NCI-H187 treated with DMSO at 0.1 percent for 48 hours (cell line): ENCODE measurements at regions not wholly inside any gene's neighbourhood (a gene's known extent, or its start where the extent isn't known, plus 50 kb on each side); places are given as distances from the start of the nearest gene placed in this dataset.
"Not testable (repeated sequence)": the region's sequence is repeated elsewhere in the genome, so short reads cannot be mapped to it uniquely, and the experiment has no call there.

Source experiments
- DNase-seq: peaks from one replicate; lab custom pipeline; 2025; lab: John Stamatoyannopoulos, UW

DNA sequence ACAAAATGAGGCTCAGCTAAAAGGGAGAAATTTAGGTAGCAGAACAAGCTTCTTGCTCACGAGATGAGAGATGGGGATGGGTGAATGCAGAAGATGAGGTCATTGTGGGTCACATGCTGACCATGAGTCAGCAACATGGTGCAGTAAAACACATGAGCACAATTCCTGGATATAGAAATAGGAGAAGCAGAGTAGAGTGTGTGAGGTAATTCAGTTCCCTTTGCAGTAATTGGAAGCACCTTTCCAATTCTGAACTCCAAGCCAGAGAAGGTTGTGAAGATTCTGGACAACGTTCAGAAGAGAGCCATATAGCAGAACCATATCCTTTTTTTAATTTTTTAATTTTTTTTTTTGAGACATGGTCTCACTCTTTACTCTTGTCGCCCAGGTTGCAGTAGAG is 62.0 kb upstream of the LMNTD1 start:
- DNase-seq, result no peak

DNA sequence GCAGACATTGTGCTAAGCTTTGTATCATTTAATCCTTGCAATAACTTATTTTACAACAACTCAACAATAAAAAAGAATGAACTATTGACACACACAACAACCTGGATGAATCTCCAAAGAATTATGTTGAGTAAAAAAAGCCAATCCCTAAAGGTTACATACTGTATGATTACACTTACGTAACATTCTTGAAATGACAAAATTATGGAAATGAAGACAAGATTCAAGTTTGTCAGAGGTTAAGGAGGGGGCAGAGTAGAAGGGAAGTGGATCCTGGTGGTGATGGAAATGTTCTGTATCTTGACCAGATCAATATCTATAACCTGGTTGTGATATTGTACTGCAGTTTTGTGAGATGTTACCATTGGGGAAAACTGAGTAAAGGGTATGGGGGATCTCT is 63.2 kb upstream of the LMNTD1 start:
- no peak for DNase-seq

DNA sequence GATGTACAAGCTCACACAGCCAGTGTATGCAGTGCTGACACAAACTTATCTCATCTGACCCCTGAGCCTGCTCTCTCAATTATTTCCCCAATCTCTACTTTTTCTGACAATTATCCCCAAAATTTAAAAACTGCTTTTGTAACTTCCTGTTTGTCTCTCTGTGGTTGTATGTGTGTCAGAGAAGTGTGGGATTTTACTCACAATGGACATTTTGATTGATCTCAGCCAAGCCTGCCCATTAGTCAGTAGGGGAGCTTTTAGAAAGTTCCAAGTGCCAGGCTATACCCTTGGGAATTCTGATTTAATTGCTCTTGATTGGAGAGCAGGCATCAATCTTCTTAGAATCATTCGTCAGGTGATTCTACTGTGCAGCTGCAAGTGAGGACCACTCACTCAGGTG is 64.9 kb upstream of the LMNTD1 start:
- DNase-seq, result no peak

DNA sequence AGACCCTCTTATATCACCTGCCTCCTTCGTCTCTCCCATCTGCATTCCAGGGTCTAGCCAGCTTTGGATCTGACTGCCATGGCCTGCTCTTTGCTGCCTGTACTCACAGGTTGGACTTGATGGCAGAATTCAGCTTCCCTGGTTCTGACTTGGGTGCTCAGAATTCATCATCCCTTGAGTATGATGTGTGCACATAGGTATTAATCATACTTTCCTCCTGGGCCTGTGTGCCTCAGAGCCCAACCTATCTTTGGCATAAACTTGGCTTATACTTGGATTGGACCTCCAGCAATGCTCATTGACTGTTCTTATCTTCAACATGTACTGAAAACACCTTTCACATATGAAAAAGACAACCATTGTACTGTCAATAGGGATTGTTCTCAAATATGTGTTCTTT is 70.7 kb upstream of the LMNTD1 start:
- DNase-seq, result no peak

DNA sequence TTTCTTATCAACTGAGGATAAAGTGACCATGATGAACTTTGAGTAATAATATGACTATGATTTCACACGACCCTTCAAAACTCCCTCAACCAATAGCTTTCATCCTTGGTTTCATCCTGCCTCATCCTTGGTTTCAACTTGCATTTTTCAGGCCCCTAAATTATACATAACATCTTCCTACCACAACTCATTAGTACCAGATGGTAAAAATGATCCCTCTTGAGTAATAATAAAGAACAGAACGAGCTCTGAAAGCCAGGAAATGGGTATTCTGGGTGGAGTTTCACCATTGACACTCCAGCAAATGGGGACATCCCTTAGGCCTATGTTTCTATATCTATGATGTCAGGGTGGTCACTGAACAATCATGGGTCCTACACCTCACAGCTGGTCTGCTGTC is 72.1 kb upstream of the LMNTD1 start:
- no peak for DNase-seq

DNA sequence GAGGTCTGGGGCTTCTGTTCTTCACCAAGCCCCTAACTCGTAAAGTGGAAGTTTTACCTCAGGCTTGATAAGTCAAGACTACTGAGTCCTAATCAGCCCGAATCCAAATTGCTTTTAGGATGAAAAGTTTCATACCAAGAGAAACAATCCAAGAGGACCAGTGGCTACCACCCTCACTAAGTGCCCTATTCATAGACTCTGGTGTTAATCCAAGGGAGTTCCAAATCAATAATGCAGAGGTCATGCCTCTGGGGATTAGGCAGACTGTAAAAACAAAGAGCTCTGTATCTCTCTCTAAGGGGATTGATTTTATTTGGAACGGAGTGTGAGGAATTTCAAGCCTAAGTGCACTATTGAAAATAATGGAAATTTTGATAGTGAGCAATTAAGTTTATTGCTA is 76.3 kb upstream of the LMNTD1 start:
- DNase-seq, result no peak

DNA sequence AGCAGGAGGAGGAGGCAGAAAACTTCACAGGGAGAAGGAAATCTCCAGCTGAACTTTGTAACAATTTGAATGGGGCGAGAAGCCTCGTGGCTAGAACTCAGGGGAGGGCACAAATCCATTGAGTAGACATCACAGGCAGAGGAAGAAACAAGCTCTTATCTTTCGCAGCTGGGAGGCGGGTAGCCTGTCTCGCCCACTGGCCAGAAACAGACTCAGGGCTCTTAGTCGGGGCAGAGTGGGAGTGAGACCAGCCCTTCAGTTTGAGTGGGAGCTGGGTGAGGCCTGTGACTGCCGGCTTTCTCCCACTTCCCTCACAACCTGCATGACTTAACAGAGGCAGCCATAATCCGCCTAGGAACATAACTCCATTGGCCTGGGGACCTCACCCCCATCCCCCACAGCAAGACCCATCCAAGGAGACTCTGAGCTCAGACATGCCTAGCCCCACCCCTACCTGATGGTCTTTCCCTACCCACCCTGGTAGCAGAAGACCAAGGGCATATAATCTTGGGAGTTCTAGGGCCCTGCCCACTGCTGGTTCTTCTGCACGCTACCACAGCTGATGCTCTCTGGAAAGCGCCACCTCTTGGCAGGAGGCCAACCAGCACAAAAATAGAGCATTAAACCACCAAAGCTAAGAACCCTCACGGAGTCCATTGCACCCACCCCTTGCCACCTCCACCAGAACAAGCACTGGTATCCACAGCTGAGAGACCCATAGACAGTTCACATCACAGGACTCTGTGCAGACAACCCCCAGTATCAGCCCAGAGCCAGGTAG is 77.8 kb upstream of the LMNTD1 start:
- not testable (repeated sequence) for DNase-seq

DNA sequence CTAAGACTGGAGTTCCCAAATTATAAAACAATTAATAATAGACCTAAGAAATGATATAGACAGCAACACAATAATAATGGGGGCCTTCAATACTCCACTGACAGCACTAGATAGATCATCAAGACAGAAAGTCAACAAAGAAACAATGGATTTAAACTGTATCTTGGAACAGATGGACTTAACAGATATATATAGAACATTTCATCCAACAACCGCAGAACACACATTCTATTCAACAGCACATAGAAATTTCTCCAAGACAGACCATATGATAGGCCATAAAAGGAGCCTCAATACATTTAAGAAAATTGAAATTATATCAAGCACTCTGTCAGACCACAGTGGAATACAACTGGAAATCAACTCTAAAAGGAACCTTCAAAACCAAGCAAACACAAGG is 80.1 kb upstream of the LMNTD1 start:
- not testable (repeated sequence) for DNase-seq

DNA sequence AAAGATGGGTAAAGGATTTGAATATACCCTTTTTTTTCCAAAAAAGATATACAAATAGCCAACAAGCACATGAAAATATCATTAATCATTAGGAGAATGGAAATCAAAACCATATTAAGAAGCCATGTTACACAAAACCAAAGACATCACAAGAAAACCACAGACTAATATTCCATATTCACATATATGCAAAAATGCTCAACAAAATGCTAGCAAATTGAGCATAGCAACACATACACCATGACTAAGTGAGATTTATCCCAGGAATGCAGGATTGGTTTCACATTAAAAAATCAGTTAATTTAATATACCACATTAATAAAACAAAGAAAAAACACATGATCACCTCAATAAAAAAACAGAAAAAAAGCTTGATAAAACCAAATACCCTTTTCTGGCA is 84.7 kb upstream of the LMNTD1 start:
- DNase-seq, result no peak

DNA sequence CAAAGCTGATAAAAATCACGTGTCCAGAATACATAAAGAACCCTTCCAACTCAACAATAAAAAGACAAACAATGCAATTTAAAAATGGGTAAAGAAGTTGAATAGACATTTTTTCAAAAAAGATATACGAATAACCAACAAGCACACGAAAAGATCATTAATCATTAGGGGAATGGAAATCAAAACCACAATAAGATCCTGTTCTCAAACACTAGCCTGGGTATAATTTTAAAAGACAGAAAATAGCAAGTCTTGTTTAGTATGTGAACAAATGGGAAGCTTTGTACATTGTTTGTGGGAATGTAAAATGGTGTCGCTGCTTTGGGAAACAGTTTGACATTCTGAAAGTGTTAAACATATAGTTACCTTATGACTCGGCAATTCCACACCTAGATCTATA is 86.3 kb upstream of the LMNTD1 start:
- DNase-seq, result no peak

DNA sequence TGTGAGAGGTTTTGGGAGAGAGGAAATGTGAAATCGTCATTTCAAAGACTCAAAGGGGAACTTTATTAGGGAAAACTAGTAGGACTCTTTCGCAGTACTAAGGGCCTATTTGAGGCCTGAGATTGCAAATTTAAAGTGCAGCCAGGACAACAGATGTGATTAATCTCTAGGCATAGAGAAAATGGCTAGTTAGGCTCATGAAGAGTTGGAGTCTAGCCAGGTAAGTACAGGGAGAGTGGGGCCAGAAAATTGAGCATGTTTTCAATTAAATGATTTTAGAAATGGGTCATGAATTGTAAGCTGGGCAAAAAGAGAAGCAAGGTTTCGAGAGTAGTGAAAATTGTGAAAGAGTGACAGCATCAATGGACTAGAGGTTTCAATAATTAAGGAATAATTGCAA is 91.9 kb upstream of the LMNTD1 start:
- no peak for DNase-seq

DNA sequence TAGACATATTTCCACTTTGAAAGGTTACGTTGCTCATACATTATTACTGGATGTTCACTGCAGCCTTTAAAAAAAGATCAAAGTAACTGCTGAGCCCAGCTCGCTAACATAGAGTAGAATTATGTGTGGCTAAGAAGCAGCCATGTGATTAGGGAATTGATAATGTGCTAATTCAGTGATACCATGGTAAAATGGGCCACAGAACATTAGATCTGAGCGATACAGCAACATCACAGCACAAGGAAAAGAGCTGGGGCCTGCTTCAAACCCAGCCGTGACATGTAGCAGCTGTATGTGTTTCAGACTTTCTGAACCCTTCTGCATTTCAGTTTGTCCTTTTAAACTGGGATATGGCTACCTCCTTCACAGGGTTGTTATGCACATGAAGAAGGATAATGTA is 92.3 kb upstream of the LMNTD1 start:
- no peak for DNase-seq

DNA sequence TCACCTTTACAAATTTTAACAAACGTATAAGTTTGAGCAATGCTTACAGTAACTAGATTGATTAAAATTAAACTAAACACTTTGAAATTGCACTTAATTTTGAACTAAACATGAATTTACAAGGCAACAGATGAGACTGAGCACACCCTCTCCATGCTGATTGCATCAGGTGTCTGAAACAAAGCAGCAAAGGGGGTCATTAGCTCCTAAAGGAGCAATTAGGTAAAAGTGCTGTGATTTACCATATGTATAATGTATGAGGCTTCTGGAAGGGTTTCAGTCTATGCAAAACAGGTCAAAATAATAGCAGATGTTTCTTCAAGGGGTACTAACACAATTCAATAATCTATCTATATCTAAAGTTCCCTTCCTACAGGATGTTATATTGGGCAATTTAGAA is 98.8 kb upstream of the LMNTD1 start:
- DNase-seq, result no peak

DNA sequence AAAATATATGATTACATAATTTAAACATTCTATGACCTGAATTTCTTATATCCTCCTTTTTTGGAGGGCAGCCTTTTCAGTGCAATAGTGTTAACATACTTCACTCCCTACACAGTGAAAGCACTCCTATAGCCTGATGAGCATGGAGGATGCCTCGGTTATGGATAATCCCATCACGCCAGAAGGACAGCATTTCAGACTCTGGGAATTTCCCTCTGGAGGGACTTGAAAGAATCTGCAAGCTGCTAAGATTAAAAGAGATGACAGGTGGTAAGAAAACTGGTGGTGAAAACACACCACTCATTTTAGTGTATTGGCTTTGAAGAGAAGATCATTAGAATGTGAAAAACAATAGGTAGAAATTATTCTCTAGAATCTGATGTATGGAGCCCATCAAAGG is 99.3 kb upstream of the LMNTD1 start:
- DNase-seq, result no peak

DNA sequence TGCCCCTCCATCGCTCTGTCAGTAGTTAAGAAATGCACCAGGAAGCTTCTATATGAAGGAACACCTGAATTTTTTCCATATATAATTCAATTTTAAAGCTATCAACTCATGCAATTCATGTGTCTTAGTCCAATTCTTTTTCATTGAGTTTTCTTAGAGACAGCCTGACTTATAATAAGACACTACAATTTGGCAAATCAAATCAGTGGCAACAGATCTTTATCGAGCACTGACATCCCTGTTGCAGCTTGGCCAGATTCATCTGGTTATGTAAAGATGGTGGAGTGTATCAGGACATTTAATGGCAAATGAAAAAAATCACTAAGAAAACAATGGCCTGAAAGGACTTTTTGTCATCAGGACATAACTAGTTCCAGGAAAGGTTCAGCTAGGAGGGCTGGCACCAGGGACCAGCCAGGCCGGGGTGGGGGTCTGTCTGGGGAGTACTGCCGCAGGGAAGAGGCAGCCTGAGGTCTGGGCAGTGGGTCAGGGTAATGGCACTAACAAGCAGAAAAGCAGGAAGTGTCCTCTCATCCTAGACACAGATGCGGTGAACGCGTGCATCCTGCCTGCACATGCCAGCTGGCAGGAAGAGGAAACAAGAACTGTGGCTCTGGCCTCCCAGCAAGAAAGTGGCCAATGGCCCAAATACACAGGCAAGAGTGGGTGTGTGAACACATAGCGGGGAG is 100.5 kb upstream of the LMNTD1 start:
- no peak for DNase-seq

DNA sequence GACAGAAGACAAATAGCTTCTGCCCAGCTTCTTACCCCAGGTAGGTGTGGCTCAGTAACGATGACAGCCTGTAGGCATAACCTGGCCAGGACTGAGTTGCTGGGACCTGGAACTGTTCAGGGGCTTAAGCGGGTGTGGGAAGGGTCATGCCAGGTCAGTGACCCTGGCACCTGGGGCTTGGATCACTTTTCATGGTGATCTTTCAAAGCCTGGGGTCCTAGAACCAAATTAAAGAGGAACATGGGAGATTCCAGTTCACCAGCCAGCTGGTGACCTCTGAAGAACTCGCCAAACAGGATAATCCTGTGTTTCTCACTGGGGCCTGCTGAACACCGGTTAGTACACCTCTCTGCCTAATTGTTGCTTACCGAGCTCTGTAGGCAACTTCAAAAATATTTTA is 102.6 kb upstream of the LMNTD1 start:
- no peak for DNase-seq

DNA sequence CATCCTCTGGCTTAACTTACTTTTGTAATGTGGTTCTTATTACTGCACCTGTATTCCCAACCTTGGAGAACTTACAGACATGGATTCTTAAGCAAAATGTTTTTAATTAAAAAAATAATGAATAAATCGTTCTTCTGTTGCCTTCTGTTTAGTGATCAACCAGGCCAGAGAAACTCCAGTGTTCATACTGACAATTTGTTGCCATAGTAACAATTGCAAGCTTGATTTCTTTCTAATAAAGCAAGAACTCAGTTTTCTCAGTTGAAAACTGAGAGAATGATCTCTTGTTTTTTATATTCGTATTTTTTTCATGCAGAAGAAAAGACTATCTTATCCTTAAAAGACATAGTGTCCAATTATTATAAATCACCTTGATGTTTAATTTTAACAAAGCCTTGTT is 106.5 kb upstream of the LMNTD1 start:
- DNase-seq, result no peak

DNA sequence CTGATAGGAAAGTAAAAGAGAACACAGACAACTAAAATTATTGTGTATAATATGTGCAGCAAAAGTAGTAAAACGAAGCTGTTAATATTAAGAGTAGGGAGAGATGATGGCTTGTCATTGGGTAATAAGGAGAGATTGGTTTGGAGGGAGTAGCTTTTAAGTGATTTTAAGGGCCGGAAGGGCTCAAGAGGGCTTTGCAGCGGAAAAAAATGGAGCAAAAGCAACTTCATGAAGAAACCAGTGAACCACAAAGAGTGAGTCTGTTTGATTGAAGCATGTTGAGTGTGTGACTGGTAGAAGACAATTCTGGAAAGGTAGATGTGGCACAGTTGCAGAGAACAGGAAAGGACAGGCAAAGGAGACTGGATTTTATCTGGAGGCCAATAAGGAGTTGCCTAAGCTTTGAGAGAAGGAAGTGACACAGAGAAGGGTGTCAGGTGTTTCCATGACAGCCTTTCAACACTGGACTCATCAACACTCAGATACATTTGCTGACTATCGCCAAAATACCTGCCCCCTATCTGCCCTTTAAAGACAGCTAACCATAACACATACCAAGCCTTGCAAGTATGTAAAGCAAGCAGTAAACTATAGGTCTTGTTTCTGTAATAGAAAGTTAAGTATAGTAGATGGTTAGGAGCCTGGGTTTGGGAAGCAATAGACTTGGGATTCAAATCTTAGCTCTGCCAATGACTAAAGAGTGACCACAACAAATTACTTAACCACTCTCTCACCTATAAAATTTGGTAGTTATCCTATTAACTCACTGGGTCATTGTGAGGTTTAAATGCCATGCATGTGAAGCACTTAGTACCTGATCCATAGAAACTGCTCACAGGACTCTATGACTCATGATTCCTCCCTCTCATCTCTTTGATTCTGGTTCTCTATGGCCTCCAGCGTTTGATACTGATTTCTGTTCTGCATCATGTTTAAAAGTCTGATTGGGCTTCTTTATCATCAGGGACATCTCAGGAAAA is 117.3 kb upstream of the LMNTD1 start:
- no peak for DNase-seq

DNA sequence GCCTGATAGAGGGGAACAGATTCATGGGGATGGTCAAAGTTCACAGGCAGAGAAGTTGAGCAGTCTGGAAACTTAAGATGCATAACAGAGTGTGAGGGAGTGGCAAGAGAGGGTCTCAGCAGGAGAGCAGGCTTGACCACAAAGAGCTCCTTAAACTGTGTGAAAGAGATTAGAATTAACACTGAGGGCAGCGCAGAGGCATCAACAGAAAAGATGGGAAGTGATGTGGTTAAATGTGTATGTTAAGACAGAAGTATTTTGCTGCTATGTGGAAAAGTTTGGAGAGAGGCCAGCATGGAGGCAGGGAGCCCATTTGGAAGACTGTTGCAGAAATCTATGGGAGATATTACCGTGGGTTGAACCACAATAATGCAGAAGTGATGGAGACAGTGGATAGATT is 122.7 kb upstream of the LMNTD1 start:
- no peak for DNase-seq

DNA sequence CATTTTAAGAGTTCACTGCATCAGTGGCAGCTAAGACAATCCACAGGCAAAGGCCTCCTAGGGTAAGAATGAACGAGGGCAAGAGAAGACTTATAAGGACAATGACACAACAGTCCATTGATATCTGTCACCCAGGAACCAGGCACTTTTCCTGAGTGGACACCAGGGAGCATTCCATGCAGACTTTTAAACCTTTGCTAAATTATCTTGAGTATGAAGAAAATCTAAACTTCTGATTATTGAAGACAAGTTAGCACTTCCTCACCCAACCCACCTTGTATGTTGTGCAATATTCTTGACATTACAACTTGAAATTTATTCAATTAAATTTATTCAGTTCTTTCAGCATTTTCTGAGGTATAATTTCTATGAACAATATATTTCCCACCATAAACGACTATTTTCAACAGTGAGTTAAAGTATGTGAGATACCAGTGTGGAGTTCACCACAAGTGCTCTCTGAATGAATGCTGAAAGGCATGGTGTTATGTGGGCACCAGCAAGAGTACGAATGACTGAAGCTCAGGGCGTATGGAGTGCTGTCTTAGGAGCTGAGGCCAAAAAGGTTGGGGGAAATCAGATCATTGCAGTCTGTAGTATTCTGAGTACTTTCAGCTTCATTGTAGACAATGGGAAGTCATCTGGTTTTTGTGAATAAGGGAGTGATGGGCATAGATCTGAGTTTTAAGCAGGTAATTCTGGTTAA is 124.3 kb upstream of the LMNTD1 start:
- no peak for DNase-seq

DNA sequence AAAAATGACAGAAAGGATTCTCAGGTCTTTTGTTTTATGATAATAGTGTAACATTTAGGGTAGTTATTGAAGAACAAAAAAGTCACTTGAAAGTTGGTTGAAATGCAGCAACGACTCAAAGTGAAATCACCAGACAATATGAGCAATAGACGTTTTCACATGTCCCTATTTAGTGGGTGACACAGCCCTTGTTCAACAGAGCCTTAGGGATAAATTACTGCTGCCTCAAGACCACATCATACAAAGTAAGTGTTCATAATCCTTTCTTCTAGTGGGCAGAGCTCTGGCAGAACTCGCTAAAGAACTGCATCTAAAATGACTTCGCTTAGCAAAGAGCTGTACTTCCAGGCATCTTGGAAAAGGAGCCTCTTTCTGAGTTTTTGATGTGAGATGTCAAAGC is 128.5 kb upstream of the LMNTD1 start:
- DNase-seq, result no peak

DNA sequence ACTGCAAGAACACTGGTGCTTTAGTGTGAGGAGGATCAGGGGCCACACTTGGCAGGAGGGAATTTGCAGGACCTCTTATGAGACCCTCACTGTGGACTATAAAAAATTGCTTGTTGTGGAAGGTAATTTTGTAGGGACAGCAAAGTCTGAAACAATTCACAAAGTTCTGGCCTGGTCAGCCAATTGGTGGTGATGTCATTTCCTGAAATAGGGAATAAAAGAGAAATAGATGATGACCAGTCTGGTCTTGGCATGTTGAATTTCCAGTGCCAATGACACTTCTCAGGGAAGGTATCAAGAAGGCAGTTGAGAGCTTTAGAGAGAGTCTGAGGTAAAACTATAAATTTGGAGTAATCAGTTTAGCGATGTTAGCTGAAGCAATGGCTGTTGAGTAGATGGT is 129.3 kb upstream of the LMNTD1 start:
- DNase-seq, result no peak
